Type B pancreatic cell (in vitro differentiated cells): ENCODE measurements at regions not wholly inside any gene's neighbourhood (a gene's known extent, or its start where the extent isn't known, plus 50 kb on each side); places are given as distances from the start of the nearest gene placed in this dataset.

Experiments used
- DNase-seq: peaks from one replicate; pipeline ENCODE4 v3.0.0; 2021; ENCODE audit warnings: mixed read lengths; ENCODE audit not compliant: unreplicated experiment; ENCODE audit errors: extremely low spot score
- H3K27ac Mint-ChIP-seq: 2 replicates; pipeline ENCODE4 v1.8.0; 2021; ENCODE audit warnings: mild to moderate bottlenecking, mixed read lengths
- H3K27me3 Mint-ChIP-seq: 2 replicates; pipeline ENCODE4 v1.8.0; 2021; ENCODE audit warnings: mixed read lengths
- H3K36me3 Mint-ChIP-seq: 2 replicates; pipeline ENCODE4 v1.8.0; 2021; ENCODE audit warnings: mixed read lengths
- H3K4me1 Mint-ChIP-seq: one replicate; pipeline ENCODE4 v1.8.0; 2021; ENCODE audit warnings: mixed read lengths; ENCODE audit not compliant: unreplicated experiment
- H3K4me3 Mint-ChIP-seq: 2 replicates; pipeline ENCODE4 v1.8.0; 2021; ENCODE audit warnings: mild to moderate bottlenecking, mixed read lengths
- H3K9me3 Mint-ChIP-seq: 2 replicates; pipeline ENCODE4 v1.8.0; 2021; ENCODE audit warnings: mixed read lengths
- CTCF ChIP-seq: fragments of 200-600 bp; sonication (generic); conservative IDR thresholded peaks from 2 replicates; pipeline ENCODE4 v1.5.0; 2021; ENCODE audit warnings: antibody characterized with exemption, mild to moderate bottlenecking

GRCh38 chr20:60352017-60352416 lies 393.8 kb downstream of the CDH26 start:
- no peak overlapping the region for H3K4me3 Mint-ChIP-seq
- H3K27me3 Mint-ChIP-seq: no peaks in the 10 kb centered on the region
- no peak for DNase-seq
- no peaks in the 10 kb centered on the region for H3K4me1 Mint-ChIP-seq
- H3K9me3 Mint-ChIP-seq: peaks cover 6% of the 10 kb centered on the region
- no peak for TF ChIP-seq CTCF
- H3K27ac Mint-ChIP-seq: no peak overlapping the region
- H3K36me3 Mint-ChIP-seq: no peaks in the 10 kb centered on the region

DNA sequence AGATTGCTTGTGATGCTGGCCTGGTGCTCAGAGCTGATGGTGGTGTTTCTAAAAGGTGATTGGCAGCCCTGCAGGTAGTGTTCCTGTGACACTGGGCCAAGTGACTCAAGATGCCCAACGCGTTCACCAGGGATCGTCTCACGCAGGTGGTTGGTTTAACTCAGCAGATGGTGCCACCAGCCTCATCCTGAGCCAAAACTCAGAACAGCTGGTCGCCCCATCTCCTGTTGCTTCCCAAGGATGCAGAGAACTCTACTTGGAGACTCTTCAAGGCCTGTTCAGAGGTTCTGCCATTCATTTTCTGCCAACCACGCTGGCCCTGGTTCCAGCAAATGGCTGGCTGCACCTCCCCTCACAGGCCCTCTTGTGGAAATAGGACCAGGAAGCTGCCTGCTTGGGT lies 394.4 kb downstream of the CDH26 start:
- Mint-ChIP-seq H3K36me3 (no peaks in the 10 kb centered on the region), H3K9me3 (peaks cover 6% of the 10 kb centered on the region), H3K27ac (no peak overlapping the region), H3K4me1 (no peaks in the 10 kb centered on the region), H3K27me3 (no peaks in the 10 kb centered on the region), H3K4me3 (no peak overlapping the region)
- no peak for DNase-seq
- no peak for TF ChIP-seq CTCF

DNA sequence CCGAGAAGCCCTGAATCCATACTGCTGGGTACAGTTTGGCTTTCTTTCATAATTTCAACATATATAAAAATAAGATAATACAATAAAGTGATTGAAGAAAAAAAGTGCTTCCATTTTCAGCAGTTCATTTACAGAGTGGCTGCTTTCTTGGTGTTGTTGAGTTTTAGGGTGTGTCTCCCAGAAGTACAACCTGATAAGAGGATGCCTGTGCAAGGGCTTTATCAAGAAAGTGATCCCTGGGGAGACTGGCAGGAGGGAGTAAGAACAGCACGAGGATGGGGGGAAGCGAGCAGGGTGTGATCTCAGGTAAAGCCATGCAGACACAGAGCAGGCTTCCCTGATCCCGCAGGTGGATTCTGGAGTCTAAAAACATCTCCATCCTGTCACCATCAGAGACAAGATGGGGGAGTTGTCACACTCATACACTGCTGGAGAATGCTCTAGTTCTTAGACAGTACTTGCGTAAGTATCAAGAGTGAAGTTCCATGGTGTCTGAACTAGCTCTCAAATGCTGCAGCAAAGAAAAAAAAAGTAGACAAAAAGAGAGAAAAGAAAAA lies 395.9 kb downstream of the CDH26 start:
- Mint-ChIP-seq H3K9me3 (peaks cover 6% of the 10 kb centered on the region), H3K4me1 (no peaks in the 10 kb centered on the region), H3K27me3 (no peaks in the 10 kb centered on the region), H3K36me3 (no peaks in the 10 kb centered on the region), H3K27ac (no peak overlapping the region), H3K4me3 (no peak overlapping the region)
- TF ChIP-seq CTCF: no peak
- DNase-seq: no peak

DNA sequence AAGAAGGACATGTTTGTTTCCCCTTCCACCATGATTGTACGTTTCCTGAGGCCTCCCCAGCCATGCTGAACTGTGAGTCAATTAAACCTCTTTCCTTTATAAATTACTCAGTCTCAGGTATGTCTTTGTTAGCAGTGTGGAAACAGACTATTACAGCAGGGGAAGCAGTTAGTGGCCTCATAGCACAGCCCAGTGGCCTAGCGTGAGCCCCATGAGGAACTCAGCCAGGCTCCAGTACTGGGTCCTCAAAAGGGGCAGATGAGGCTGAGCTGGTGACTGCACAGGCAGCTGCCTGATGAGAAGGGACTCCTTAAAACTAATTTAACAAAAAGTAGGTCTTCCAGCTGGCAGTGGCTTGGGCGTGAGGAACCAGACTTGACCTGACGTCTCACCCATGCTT lies 399.9 kb downstream of the CDH26 start:
- no peak for DNase-seq
- H3K4me1 Mint-ChIP-seq: peaks cover 12% of the 10 kb centered on the region
- no peaks in the 10 kb centered on the region for H3K27me3 Mint-ChIP-seq
- no peak overlapping the region for H3K4me3 Mint-ChIP-seq
- H3K9me3 Mint-ChIP-seq: no peaks in the 10 kb centered on the region
- no peak overlapping the region for H3K27ac Mint-ChIP-seq
- no peaks in the 10 kb centered on the region for H3K36me3 Mint-ChIP-seq
- TF ChIP-seq CTCF: no peak

DNA sequence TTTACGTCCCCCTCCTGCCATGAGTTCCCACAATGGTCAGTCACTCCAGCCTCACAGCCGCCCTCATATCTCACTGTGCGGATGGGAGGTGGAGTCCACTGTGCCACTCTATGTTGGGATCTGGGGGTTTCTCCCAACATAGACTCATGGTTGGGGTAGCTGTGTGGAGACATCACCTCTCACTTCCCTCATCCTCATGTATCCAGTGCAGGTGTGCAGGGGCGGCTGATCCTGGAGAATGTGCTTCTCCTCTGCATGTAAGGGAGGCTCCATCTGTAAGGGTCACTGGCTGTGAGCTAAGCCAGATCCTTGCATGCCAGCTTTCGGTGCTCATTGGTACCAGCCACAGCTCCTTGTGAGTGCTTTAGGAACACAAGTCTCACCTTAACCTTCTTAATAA lies 400.8 kb downstream of the CDH26 start:
- no peak for DNase-seq
- Mint-ChIP-seq H3K4me3 (no peak overlapping the region), H3K4me1 (peaks cover 14% of the 10 kb centered on the region), H3K36me3 (no peaks in the 10 kb centered on the region), H3K9me3 (no peaks in the 10 kb centered on the region), H3K27me3 (no peaks in the 10 kb centered on the region), H3K27ac (no peak overlapping the region)
- no peak for TF ChIP-seq CTCF
